Trophoblast cell (in vitro differentiated cells and primary cell): ENCODE measurements at regions not wholly inside any gene's neighbourhood (a gene's known extent, or its start where the extent isn't known, plus 50 kb on each side); places are given as distances from the start of the nearest gene placed in this dataset.

Source experiments
- DNase-seq, 2 donors: peaks; one replicate each; pipeline ENCODE4 v3.0.0-alpha.2; 2016
- H2AFZ ChIP-seq: 2 replicates; pipeline ENCODE4 v1.6.1; 2013; ENCODE audit warnings: low read length, moderate library complexity, mild to moderate bottlenecking; ENCODE audit not compliant: insufficient read depth, poor library complexity
- H2AK5ac ChIP-seq: 2 replicates; pipeline ENCODE4 v1.6.1; 2013; ENCODE audit warnings: mild to moderate bottlenecking, low read length
- H2BK120ac ChIP-seq: 2 replicates; pipeline ENCODE4 v1.6.1; 2013; ENCODE audit warnings: low read length, mild to moderate bottlenecking, moderate library complexity; ENCODE audit not compliant: insufficient read depth, poor library complexity
- H2BK12ac ChIP-seq: 2 replicates; pipeline ENCODE4 v1.6.1; 2013; ENCODE audit warnings: mild to moderate bottlenecking, low read length, moderate library complexity
- H2BK5ac ChIP-seq: 2 replicates; pipeline ENCODE4 v1.6.1; 2013; ENCODE audit warnings: low read length, low read depth, moderate library complexity, mild to moderate bottlenecking; ENCODE audit not compliant: poor library complexity
- H3K14ac ChIP-seq: 2 replicates; pipeline ENCODE4 v1.6.1; 2013; ENCODE audit warnings: mild to moderate bottlenecking, low read length
- H3K18ac ChIP-seq: 2 replicates; pipeline ENCODE4 v1.6.1; 2013; ENCODE audit warnings: mild to moderate bottlenecking, low read length
- H3K23ac ChIP-seq: 2 replicates; pipeline ENCODE4 v1.6.1; 2013; ENCODE audit warnings: low read length
- H3K27ac ChIP-seq: 2 replicates; pipeline ENCODE4 v1.5.1; 2013; ENCODE audit warnings: low read depth, mild to moderate bottlenecking, inconsistent platforms, low read length, moderate library complexity
- H3K27me3 ChIP-seq: 2 replicates; pipeline ENCODE4 v1.6.1; 2013; ENCODE audit warnings: inconsistent platforms, mild to moderate bottlenecking, low read length, moderate library complexity; ENCODE audit not compliant: insufficient read depth
- H3K36me3 ChIP-seq, 2 experiments: 1 replicate in 1 of 2; 2 replicates in 1 of 2; pipeline ENCODE4 v1.6.1; 2013; ENCODE audit warnings: low read length in 2 of 2, mild to moderate bottlenecking in 2 of 2, moderate library complexity in 1 of 2; ENCODE audit not compliant: insufficient read depth in 2 of 2, control insufficient read depth in 1 of 2
- H3K4ac ChIP-seq: 2 replicates; pipeline ENCODE4 v1.6.1; 2013; ENCODE audit warnings: low read depth, mild to moderate bottlenecking, low read length, moderate library complexity
- H3K4me1 ChIP-seq, 2 experiments: 1 replicate in 1 of 2; 2 replicates in 1 of 2; pipeline ENCODE4 v1.6.1; 2013; ENCODE audit warnings: low read length in 2 of 2, mild to moderate bottlenecking in 2 of 2, moderate library complexity in 1 of 2; ENCODE audit not compliant: insufficient read depth in 2 of 2, control insufficient read depth in 1 of 2
- H3K4me2 ChIP-seq: 2 replicates; pipeline ENCODE4 v1.6.1; 2013; ENCODE audit warnings: inconsistent platforms, mild to moderate bottlenecking, low read length, moderate library complexity
- H3K4me3 ChIP-seq: 2 replicates; pipeline ENCODE4 v1.5.1; 2013; ENCODE audit warnings: mild to moderate bottlenecking, low read depth, low read length, inconsistent platforms
- H3K79me1 ChIP-seq: one replicate; pipeline ENCODE4 v1.6.1; 2013; ENCODE audit warnings: low read length
- H3K79me2 ChIP-seq: 2 replicates; pipeline ENCODE4 v1.6.1; 2013; ENCODE audit warnings: low read length, mild to moderate bottlenecking; ENCODE audit not compliant: control insufficient read depth, insufficient read depth, poor library complexity
- H3K9ac ChIP-seq: 2 replicates; pipeline ENCODE4 v1.6.1; 2013; ENCODE audit warnings: mild to moderate bottlenecking, low read length
- H3K9me3 ChIP-seq: 2 replicates; pipeline ENCODE4 v1.6.1; 2013; ENCODE audit warnings: low read depth, mild to moderate bottlenecking, control low read depth, inconsistent platforms, low read length; ENCODE audit not compliant: insufficient read depth
- H4K12ac ChIP-seq: 2 replicates; pipeline ENCODE4 v1.6.1; 2013; ENCODE audit warnings: low read depth, mild to moderate bottlenecking, low read length, moderate library complexity
- H4K8ac ChIP-seq: 2 replicates; pipeline ENCODE4 v1.6.1; 2013; ENCODE audit warnings: low read depth, mild to moderate bottlenecking, low read length, moderate library complexity
- H4K91ac ChIP-seq: one replicate; pipeline ENCODE4 v1.6.1; 2013; ENCODE audit warnings: low read depth, mild to moderate bottlenecking, low read length, moderate library complexity
- whole genome bisulfite sequencing: extraction: QIAGEN DNeasy Blood & Tissue Kit; methylation state at CpG from one replicate; pipeline ENCODE4 v1.1.7; 2013; ENCODE audit warnings: missing lambda C conversion rate; ENCODE audit not compliant: insufficient read length, insufficient coverage; ENCODE audit errors: extremely low coverage; 5-methylcytosine and 5-hydroxymethylcytosine counted together

DNA sequence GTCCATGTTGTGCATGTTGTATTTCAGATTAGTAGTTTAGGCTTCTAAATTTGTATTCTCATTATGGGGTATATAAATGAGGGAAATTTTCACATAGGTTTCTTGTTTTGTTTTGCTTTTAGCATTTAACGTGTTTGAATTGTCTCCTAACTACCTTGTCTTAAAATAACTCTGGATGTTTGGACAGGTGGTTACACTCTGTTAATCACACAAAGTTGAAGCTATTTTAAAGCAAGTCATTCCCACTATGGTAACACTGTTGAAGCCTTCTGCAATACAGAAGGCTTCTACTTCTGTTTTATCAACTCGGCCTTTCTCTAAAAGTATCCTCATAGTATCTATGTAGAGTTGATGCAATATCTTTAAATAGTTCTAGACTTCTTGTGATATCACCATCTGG lies 245.3 kb upstream of the HTR2A start:
- Histone ChIP-seq H3K27ac (no peak overlapping the region), H3K9me3 (no peaks in the 10 kb centered on the region), H3K79me1 (no peaks in the 10 kb centered on the region), H3K4me2 (no peak overlapping the region), H3K23ac (no peak overlapping the region), H3K14ac (no peak overlapping the region), H4K8ac (no peak overlapping the region), H3K79me2 (no peaks in the 10 kb centered on the region), H3K4me1 (peaks cover 0 to 1% of the 10 kb centered on the region in 2 experiments), H3K18ac (no peak overlapping the region), H4K91ac (no peak overlapping the region), H3K4ac (no peak overlapping the region), H3K36me3 (no peaks in the 10 kb centered on the region), H2BK120ac (no peak overlapping the region), H3K27me3 (no peaks in the 10 kb centered on the region), H3K9ac (no peak overlapping the region), H3K4me3 (no peak overlapping the region), H4K12ac (no peak overlapping the region), H2BK12ac (no peak overlapping the region), H2AFZ (no peak overlapping the region), H2AK5ac (no peak overlapping the region), H2BK5ac (no peak overlapping the region)
- no CpG with 5 or more reads among the region's 2 CpGs for WGBS
- DNase-seq, result no peak

DNA sequence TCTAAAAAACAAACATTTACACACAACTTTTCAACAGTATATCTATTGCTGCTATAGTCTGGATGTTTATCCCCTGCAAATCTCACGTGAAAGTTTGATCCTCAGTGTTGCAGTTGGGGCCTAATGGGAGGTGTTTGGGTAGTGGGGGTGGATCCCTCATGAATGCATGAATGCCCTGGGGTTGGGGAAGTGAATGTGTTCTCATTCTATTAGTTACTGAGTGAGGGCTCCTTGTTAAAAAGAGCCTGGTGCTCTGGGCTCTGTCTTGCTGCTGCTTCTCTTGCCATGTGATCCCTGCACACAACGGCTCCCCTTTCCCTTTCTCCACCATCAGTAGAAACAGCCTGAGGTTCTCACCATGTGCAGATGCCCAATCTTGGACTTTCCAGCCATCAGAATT lies 242.7 kb upstream of the HTR2A start:
- H2AK5ac ChIP-seq, result no peak overlapping the region
- H3K4me2 ChIP-seq, result no peak overlapping the region
- no peak for DNase-seq
- H3K23ac ChIP-seq, result no peak overlapping the region
- no peak overlapping the region for H2BK120ac ChIP-seq
- H2AFZ ChIP-seq, result no peak overlapping the region
- H3K4me3 ChIP-seq, result no peak overlapping the region
- no peak overlapping the region for H3K18ac ChIP-seq
- H3K9me3 ChIP-seq, result no peaks in the 10 kb centered on the region
- H4K8ac ChIP-seq, result no peak overlapping the region
- WGBS, result no CpG with 5 or more reads among the region's 2 CpGs
- no peak overlapping the region for H2BK5ac ChIP-seq
- no peak overlapping the region for H3K14ac ChIP-seq
- H2BK12ac ChIP-seq, result no peak overlapping the region
- H4K12ac ChIP-seq, result no peak overlapping the region
- H3K4me1 ChIP-seq, result peaks cover 0 to 1% of the 10 kb centered on the region in 2 experiments
- H3K79me2 ChIP-seq, result no peaks in the 10 kb centered on the region
- H3K4ac ChIP-seq, result no peak overlapping the region
- no peaks in the 10 kb centered on the region for H3K36me3 ChIP-seq
- H3K27me3 ChIP-seq, result no peaks in the 10 kb centered on the region
- no peak overlapping the region for H3K27ac ChIP-seq
- H4K91ac ChIP-seq, result no peak overlapping the region
- H3K9ac ChIP-seq, result no peak overlapping the region
- no peaks in the 10 kb centered on the region for H3K79me1 ChIP-seq

- Histone ChIP-seq H4K8ac (no peak overlapping the region), H3K79me2 (no peaks in the 10 kb centered on the region), H3K4ac (no peak overlapping the region), H3K4me2 (no peak overlapping the region), H2BK120ac (no peak overlapping the region), H3K23ac (no peak overlapping the region), H3K79me1 (no peaks in the 10 kb centered on the region), H3K36me3 (no peaks in the 10 kb centered on the region), H2AK5ac (no peak overlapping the region), H3K14ac (no peak overlapping the region), H3K9ac (no peak overlapping the region), H4K91ac (no peak overlapping the region), H3K27me3 (no peaks in the 10 kb centered on the region), H3K9me3 (no peaks in the 10 kb centered on the region), H3K4me3 (no peak overlapping the region), H4K12ac (no peak overlapping the region), H3K27ac (no peak overlapping the region), H3K18ac (no peak overlapping the region), H2BK5ac (no peak overlapping the region), H3K4me1 (peaks cover 0 to 1% of the 10 kb centered on the region in 2 experiments), H2AFZ (no peak overlapping the region), H2BK12ac (no peak overlapping the region)
- DNase-seq, result no peak
- WGBS, result no CpG with 5 or more reads among the region's 1 CpG
These were observed 239.7 kb upstream of the HTR2A start for GRCh38 chr13:47136504-47136941.

DNA sequence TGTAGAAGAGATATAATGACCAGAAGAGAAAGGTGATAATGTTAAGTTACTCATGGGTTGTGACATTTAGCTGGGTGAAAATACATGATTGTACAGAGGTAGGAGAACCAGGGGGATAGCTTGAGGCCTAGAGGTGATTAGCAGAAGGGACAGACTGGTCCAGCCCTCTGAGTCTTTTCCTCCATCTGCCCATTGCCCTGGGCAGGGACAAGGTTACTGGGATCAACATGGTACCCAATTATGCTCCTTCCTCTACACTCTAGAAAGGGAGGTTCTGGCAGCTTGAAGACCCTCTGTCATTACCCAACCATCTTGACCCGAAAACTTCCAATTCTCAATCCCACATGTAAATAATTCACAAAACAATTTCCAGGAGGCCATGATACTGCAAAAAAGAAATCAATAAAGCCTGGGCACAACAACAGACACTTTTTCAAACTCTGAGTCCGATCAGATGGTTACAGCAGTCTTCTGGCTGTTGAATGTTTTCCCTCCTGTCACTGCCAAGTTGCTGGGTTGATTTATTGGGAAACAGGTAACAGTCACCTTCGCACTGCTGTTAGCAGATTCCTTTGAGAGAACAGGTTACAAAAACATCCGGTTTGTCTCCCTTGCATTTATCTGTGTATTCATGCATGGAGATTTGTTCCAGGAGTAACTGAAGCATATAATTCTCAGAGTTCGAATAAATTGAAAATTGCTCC lies 239.1 kb upstream of the HTR2A start:
- Histone ChIP-seq H3K27me3 (no peaks in the 10 kb centered on the region), H4K91ac (no peak overlapping the region), H2AK5ac (no peak overlapping the region), H2AFZ (no peak overlapping the region), H3K4me1 (peaks cover 0 to 1% of the 10 kb centered on the region in 2 experiments), H3K18ac (no peak overlapping the region), H3K23ac (no peak overlapping the region), H3K4me3 (no peak overlapping the region), H3K9ac (no peak overlapping the region), H3K4ac (no peak overlapping the region), H2BK12ac (no peak overlapping the region), H3K9me3 (no peaks in the 10 kb centered on the region), H2BK5ac (no peak overlapping the region), H2BK120ac (no peak overlapping the region), H3K14ac (no peak overlapping the region), H3K79me1 (no peaks in the 10 kb centered on the region), H4K12ac (no peak overlapping the region), H3K36me3 (no peaks in the 10 kb centered on the region), H3K27ac (no peak overlapping the region), H3K4me2 (no peak overlapping the region), H3K79me2 (no peaks in the 10 kb centered on the region), H4K8ac (no peak overlapping the region)
- DNase-seq, result no peak
- no CpG with 5 or more reads among the region's 5 CpGs for WGBS
